ENCODE measurements at regions not wholly inside any gene's neighbourhood (a gene's known extent, or its start where the extent isn't known, plus 50 kb on each side); places are given as distances from the start of the nearest gene placed in this dataset.
"Not testable (repeated sequence)": the region's sequence is repeated elsewhere in the genome, so short reads cannot be mapped to it uniquely, and the experiment has no call there.

GRCh38 chr21:6437834-6438187 lies 4083.6 kb upstream of the TPTE start:
- TF ChIP-seq EZH2 (IDR thresholded peaks at IDR 0.05; ENCODE audit: insufficient read depth, poor library complexity, severe bottlenecking); EZH2phosphoT487 (IDR thresholded peaks at IDR 0.05; ENCODE audit: insufficient read depth, low read depth): not testable (repeated sequence)
